Endothelial cell of umbilical vein (primary cell): ENCODE measurements at regions not wholly inside any gene's neighbourhood (a gene's known extent, or its start where the extent isn't known, plus 50 kb on each side); places are given as distances from the start of the nearest gene placed in this dataset.

Experiments
- BruUV-seq: library from RNA; stranded (reverse); fragments of 400-500 nt; replicated peaks from 2 replicates; lab custom pipeline; 2021; lab: Mats Ljungman, UMichigan
- CTCF ChIA-PET: fragments of 300-600, 350-600 bp; sonication (Branson Sonifier 250); formaldehyde crosslinking; loops from one replicate; lab custom pipeline; 2021; ENCODE audit warnings: antibody characterized with exemption, inconsistent platforms; lab: Charles Lee
- POLR2A ChIA-PET: fragments of 300-600, 350-600 bp; sonication (Branson Sonifier 250); formaldehyde crosslinking; loops from one replicate; lab custom pipeline; 2021; ENCODE audit warnings: antibody characterized with exemption, inconsistent platforms; lab: Charles Lee
- DNase-seq: peaks from one replicate; pipeline ENCODE4 v3.0.0-alpha.2; 2011; ENCODE audit warnings: low read depth, low spot score
- FAIRE-seq: peaks from 2 replicates; lab custom pipeline; 2011; peaks lifted over from hg19 to GRCh38; lab: Jason Lieb, UNC
- H2AFZ ChIP-seq: 2 replicates; pipeline ENCODE4 v1.6.0; 2012; ENCODE audit warnings: low read depth, low read length, control low read depth, inconsistent platforms
- H3K27ac ChIP-seq: 2 replicates; pipeline ENCODE4 v1.5.1; 2011; ENCODE audit warnings: low read depth, mild to moderate bottlenecking, control low read depth, low read length, moderate library complexity; ENCODE audit not compliant: insufficient read depth
- H3K27me3 ChIP-seq, 2 experiments: 2 replicates each; pipeline versions ENCODE4 v1.6.0 to v1.6.1; 2011; ENCODE audit warnings: low read length in 2 of 2, mixed read lengths in 1 of 2; ENCODE audit not compliant: control insufficient read depth in 2 of 2, insufficient read depth in 2 of 2
- H3K36me3 ChIP-seq, 2 experiments: 2 replicates in 1 of 2; 3 replicates in 1 of 2; pipeline ENCODE4 v1.5.1; 2011; ENCODE audit warnings: low read length in 2 of 2, mild to moderate bottlenecking in 1 of 2, moderate library complexity in 1 of 2; ENCODE audit not compliant: control insufficient read depth in 2 of 2, insufficient read depth in 2 of 2; ENCODE audit errors: extremely low read depth in 1 of 2
- H3K4me1 ChIP-seq: 3 replicates; pipeline ENCODE4 v1.5.1; 2011; ENCODE audit warnings: mild to moderate bottlenecking, low read length; ENCODE audit not compliant: control insufficient read depth, insufficient read depth; ENCODE audit errors: extremely low read depth
- H3K4me2 ChIP-seq: 2 replicates; pipeline ENCODE4 v1.6.1; 2011; ENCODE audit warnings: low read length, control low read depth, mixed read lengths; ENCODE audit not compliant: insufficient read depth
- H3K4me3 ChIP-seq, 3 experiments: fragments of 200-600 bp in 1 of 3; sonication (generic), shearing (Covaris generic) in 1 of 3; replicated peaks in 1 of 3; 2 replicates each; pipeline ENCODE4 v1.5.1; 2011 to 2016; ENCODE audit warnings: control low read depth in 3 of 3, low read length in 3 of 3, mild to moderate bottlenecking in 2 of 3, inconsistent platforms in 1 of 3, low read depth in 1 of 3, moderate library complexity in 1 of 3; ENCODE audit not compliant: insufficient read depth in 1 of 3
- H3K79me2 ChIP-seq: 2 replicates; pipeline ENCODE4 v1.6.0; 2012; ENCODE audit warnings: low read length, inconsistent platforms; ENCODE audit not compliant: control insufficient read depth, insufficient read depth
- H3K9ac ChIP-seq: replicated peaks from 2 replicates; pipeline ENCODE3; 2011; ENCODE audit warnings: low read length, control low read depth; ENCODE audit not compliant: insufficient read depth; ENCODE audit errors: extremely low read depth
- H3K9me1 ChIP-seq: replicated peaks from 3 replicates; pipeline ENCODE4 v1.6.0; 2011; ENCODE audit warnings: mild to moderate bottlenecking, low read length; ENCODE audit not compliant: control insufficient read depth, insufficient read depth; ENCODE audit errors: extremely low read depth
- H3K9me3 ChIP-seq: replicated peaks from 2 replicates; pipeline ENCODE4 v1.5.1; 2012; ENCODE audit warnings: low read length, inconsistent platforms; ENCODE audit not compliant: control insufficient read depth, insufficient read depth
- H4K20me1 ChIP-seq: replicated peaks from 2 replicates; pipeline ENCODE3; 2011; ENCODE audit warnings: mild to moderate bottlenecking, low read length; ENCODE audit not compliant: control insufficient read depth, insufficient read depth; ENCODE audit errors: extremely low read depth
- CTCF ChIP-seq, 2 donors: IDR thresholded peaks; 1 replicate in 1 of 2; 2 replicates in 1 of 2; pipeline ENCODE4 v1.5.1; 2011; ENCODE audit warnings: low read length in 2 of 2, mild to moderate bottlenecking in 2 of 2, moderate library complexity in 2 of 2, control low read depth in 1 of 2, inconsistent platforms in 1 of 2, low read depth in 1 of 2; ENCODE audit not compliant: insufficient read depth in 1 of 2; ENCODE audit errors: extremely low read depth in 1 of 2
- EZH2 ChIP-seq: IDR thresholded peaks from 2 replicates; pipeline ENCODE4 v1.6.1; 2012; ENCODE audit warnings: borderline replicate concordance, low read depth, mild to moderate bottlenecking, moderate library complexity, low read length, inconsistent platforms; ENCODE audit not compliant: severe bottlenecking
- GATA2 ChIP-seq: IDR thresholded peaks from 2 replicates; pipeline ENCODE4 v1.7.0; 2011; ENCODE audit warnings: low read depth, mild to moderate bottlenecking, moderate library complexity, mixed read lengths, low read length; ENCODE audit not compliant: insufficient read length, insufficient read depth
- MAX ChIP-seq: IDR thresholded peaks from 2 replicates; pipeline ENCODE4 v1.6.1; 2011; ENCODE audit not compliant: insufficient read depth, insufficient read length
- dilution Hi-C: fragments of 300-500 bp; cut with MboI; formaldehyde crosslinking; loops from one replicate; pipeline ENCODE4 v1.15.0; 2019; ENCODE audit warnings: low sequenced_read_pairs; ENCODE audit not compliant: extremely low pct_ligation_motif_present
- intact Hi-C: fragments of 100-400 bp; cut with micrococcal nuclease; formaldehyde crosslinking; loops from one replicate; pipeline ENCODE4 v1.10.0; 2022

DNA sequence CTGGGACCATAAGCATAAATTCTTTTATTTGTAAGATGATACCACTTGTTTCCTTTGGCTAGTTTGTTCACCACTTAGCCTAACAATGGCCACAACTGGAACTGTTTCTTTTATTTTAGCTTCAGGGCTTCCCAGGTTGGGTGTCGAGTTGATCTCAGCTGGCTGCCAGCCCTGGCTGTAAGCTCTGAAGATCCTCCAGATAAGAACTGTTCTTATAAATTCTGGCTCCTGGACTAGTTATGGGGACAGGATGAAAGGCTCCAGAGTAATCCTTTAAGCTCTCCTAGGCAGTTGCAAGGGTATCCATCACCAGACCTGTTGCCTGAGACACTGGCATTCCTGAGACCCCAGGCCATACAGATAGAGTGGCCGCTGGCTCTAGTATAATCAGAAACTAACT is 129.4 kb upstream of the ACSL4 start:
- Histone ChIP-seq H3K9me1 (no peaks in the 10 kb centered on the region), H3K4me3 (no peak overlapping the region), H3K9ac (no peak overlapping the region), H3K79me2 (no peaks in the 10 kb centered on the region), H4K20me1 (no peaks in the 10 kb centered on the region), H3K9me3 (no peaks in the 10 kb centered on the region), H2AFZ (no peak overlapping the region), H3K27ac (no peak overlapping the region), H3K36me3 (no peaks in the 10 kb centered on the region), H3K4me2 (no peak overlapping the region), H3K4me1 (peaks cover 8% of the 10 kb centered on the region), H3K27me3 (no peaks in the 10 kb centered on the region)
- BruUV-seq: no TSS peak
- DNase-seq (no peak), FAIRE-seq (no peak)
- TF ChIP-seq EZH2: no peak
- no peak for TF ChIP-seq GATA2
- TF ChIP-seq CTCF (IDR thresholded peaks at IDR 0.05; ENCODE audit: extremely low read depth in 1 of 2, insufficient read depth in 1 of 2, low read depth in 1 of 2, low read length in 2 of 2): no peak
- dilution Hi-C loops (no loop called here), intact Hi-C loops (no loop called here)
- CTCF ChIA-PET: interaction anchor here (1.2 to 1.3 kb wide), 2 partner anchors 17 to 149 kb away, joined by 4 to 5 read pairs; no protein-coding TSS in a partner anchor
- POLR2A ChIA-PET: no interaction called here

- no peaks in the 10 kb centered on the region for H3K9me1 ChIP-seq
- no peak overlapping the region for H3K27ac ChIP-seq
- ChIA-PET CTCF (interaction anchor here (1.2 kb wide), 1 partner anchor 27 kb away, joined by 5 read pairs; no protein-coding TSS in a partner anchor), POLR2A (no interaction called here)
- TF ChIP-seq MAX: no peak
- TF ChIP-seq CTCF (IDR thresholded peaks at IDR 0.05; ENCODE audit: extremely low read depth in 1 of 2, insufficient read depth in 1 of 2, low read depth in 1 of 2, low read length in 2 of 2): no peak
- FAIRE-seq: no peak
- DNase-seq: no peak
- H2AFZ ChIP-seq: no peak overlapping the region
- no peaks in the 10 kb centered on the region for H3K36me3 ChIP-seq
- no peaks in the 10 kb centered on the region for H3K79me2 ChIP-seq
- H3K27me3 ChIP-seq: no peaks in the 10 kb centered on the region
- dilution Hi-C loops (no loop called here), intact Hi-C loops (no loop called here)
- no peak overlapping the region for H3K4me3 ChIP-seq
- H3K4me1 ChIP-seq: no peaks in the 10 kb centered on the region
- BruUV-seq: no TSS peak
- no peak overlapping the region for H3K9ac ChIP-seq
- no peaks in the 10 kb centered on the region for H4K20me1 ChIP-seq
- no peaks in the 10 kb centered on the region for H3K9me3 ChIP-seq
- no peak overlapping the region for H3K4me2 ChIP-seq
Measured at GRCh38 chrX:109863811-109864210, 130.8 kb upstream of the ACSL4 start.
